HG02852 (cell line): ENCODE measurements at regions not wholly inside any gene's neighbourhood (a gene's known extent, or its start where the extent isn't known, plus 50 kb on each side); places are given as distances from the start of the nearest gene placed in this dataset.

Experiments used
- ATAC-seq: cut with Tn5 transposase; IDR thresholded peaks from one replicate; pipeline ENCODE4 v1.9.1; 2021; ENCODE audit warnings: mild to moderate bottlenecking, moderate library complexity; ENCODE audit not compliant: unreplicated experiment

DNA sequence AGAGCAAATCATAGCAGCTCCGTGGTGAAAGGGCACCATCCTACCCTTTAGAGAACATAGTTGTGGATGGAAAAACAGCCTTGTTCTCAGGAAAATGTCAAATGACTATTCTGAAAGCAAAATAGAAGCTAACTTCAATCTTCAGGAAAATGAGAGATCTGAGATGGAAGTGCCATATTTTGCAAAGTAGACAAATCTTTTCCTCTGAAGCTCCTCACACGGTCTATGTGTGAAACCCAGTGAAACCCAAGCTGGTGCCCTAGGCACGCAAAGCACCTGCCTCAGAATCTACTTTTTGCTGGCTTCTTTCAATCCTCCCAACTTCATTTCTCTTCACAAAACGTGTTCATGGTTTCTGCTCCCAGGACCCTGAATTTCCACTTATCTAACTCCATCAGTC, 325.2 kb upstream of the CDH4 start:
- ATAC-seq, result no peak

DNA sequence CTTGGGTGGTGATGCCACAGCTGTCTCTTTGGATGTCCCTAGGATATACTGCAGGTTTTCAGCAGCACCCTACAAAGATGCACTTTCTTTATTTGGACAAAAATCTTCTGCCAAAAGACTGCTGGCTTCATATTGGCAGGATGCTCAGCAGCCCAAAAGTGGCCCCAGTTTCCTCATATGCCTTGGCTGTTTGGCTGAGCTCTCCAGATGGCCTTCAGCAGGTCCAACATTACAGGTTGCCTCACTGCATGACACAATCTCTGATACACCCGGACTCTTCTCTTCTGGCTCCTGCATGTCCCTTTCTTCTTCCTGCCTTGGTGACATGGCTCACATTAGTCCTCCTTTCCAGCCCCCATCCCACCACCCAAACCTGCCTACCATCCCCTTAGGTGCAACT, 323.7 kb upstream of the CDH4 start:
- no peak for ATAC-seq

DNA sequence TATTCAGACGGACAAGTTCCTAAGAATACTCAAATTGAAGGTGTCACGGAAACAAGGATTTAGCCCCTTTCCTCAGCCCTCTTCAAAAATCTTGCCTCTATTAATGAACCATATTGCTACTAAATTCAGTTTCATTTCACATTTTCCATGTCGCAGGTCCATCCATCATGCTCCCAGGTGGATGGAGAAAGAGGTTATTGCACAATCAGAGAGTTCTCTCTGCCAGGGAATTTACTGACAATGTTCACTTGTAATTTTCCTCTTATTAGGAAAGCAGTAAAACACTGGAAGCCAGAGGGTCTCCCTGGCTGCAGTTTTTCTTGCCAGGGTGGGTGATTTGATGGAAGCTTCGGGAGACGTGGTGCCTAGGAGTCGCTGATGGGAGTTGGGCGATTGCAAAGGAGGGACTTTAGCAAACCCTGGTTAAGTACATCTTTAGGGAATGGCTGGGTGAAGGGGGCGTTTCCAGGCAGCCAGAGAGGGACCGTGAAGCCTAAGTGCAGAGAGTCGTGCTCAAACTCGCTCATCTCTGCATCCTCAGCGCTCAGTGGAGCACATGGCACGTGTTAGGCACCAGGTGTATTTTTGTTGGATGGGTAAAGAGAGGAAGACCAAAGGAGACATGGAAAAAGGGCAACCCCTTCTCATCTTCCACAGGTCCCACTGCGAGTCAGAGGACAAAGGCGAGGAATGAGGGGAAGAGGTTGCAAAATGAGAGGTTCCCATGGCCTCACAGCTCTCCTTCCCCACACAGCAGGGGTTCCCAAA, 321.9 kb upstream of the CDH4 start:
- ATAC-seq, result no peak

DNA sequence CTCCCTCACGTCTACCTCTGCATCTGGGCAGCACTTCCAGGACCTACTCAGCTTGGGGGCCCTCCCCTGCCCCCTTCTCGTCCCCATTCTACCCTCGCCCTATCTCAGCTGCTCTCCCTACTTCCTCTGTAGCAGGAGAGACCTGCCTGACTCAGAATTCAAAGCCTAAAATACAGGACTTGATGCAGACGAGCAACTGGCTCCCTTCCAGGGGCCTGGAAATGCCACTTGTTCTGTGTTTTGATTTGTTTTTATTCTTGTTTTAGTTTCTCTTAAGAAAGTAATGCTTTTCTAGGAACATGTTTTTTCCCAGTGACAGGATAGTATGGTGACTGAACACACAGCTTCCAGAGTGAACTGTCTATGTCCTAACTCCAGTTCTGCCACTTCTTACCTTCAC, 320.4 kb upstream of the CDH4 start:
- ATAC-seq, result no peak

DNA sequence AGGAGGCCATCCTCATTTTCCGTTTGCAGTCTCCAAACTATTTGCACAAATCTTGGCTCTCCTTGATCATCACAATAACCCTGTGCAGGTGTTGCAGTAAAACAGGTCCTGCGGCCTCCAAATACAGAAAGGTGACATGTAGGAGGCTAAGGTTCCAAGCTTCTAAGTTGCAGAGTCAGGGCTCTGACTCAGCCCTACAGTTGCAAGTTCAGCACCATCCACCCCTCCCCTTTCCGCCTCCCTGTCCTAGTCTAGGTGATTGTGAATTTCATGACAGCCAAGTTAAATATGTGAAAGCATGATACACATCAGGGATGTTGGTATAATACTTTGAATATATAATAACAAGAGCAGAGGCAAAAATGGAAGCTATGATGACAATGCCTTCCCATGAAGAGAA, 317.3 kb upstream of the CDH4 start:
- ATAC-seq, result no peak

DNA sequence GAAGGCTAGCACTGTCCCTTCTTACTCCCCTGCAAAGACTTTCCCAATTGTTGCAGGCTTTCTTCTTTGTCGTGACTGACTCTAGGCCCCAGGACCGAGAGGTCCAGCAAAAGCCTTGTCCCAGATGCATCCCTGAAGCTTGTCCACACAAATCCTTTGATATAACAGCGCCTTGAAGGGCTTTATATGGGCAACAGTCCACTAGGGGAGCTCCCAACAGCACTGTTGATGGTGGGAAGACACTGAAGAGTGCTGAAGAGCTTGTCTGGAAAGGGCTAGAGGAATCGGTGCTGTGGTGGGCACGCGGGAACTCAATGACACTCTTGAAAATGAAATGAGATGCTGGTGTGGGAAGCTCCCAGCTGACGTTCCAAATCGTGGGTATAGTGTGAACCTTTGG, 316.1 kb upstream of the CDH4 start:
- no peak for ATAC-seq

DNA sequence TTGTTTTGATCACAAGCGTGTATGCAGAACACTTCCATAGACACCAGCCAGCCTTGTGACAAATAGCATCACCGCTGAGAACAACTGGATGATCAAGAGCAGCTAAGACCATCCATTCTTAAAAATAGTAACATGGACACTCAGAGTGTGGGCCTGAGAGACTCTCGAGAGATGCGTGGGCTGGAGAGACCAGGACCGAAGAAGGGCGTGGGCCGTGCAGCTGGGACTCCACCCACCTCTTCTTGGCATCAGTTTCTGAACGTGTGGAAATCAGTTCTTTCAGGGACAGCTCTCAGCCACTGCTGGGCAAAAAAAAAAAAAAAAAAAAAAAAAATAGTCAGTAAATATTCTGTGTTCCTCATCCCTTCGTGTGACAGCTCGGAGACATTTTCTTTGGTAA, 314.5 kb upstream of the CDH4 start:
- ATAC-seq, result no peak

DNA sequence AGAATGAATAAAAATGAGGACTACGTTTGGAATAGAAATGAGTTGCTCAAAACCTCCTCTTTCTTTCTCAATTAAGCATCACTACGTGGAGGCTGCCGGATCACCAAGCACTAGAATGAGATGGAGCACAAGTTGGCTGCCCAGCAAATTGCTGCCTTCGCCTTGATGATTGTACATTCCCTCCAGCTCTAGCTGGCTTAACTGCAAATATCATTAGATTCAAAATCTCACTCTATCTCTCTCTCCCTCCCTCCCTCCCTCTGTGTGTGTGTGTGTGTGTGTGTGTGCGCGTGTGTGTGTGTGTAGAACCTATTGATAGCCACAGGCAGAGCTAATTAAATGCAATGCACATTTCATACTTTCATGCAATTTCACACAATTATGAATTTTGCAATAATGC, 310.7 kb upstream of the CDH4 start:
- ATAC-seq, result no peak

DNA sequence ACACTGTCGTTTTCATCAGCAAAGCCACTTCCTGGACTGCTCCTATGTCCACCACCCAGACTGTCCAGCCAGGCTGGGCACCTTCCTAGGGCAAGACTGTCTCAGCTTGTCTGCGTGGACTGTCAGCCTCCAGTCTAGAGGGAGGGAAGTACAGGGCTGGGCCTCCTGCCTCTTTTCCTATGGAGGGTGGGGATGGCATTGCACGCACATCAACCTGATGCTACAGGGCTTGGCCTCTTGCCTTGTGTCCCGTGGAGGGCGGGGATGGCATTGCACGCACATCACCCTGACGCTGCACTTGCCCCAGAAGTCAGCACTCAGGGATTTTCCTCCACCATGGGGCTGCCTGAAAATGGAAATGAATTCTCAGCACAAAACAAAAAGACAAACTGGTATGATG, 304.2 kb upstream of the CDH4 start:
- no peak for ATAC-seq

DNA sequence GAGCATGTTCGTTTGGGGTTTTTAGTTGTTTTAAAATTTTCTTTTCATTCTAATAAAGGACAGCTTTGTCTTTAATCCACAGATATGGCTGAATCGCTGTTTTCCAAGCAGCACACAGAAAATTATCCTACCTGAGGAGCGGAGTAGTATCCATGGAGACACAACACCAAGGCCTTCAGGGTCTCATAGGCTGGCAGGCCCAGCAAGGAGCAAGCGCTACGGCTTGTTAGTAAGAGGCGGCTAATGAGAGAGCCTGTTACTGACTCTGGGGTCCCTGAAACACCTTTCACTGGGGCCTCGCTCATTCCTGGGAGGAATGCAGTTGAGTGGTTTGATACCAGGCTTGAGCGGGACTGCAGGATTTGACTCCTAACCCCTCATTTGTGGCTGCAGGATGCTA, 303.8 kb upstream of the CDH4 start:
- ATAC-seq, result no peak

DNA sequence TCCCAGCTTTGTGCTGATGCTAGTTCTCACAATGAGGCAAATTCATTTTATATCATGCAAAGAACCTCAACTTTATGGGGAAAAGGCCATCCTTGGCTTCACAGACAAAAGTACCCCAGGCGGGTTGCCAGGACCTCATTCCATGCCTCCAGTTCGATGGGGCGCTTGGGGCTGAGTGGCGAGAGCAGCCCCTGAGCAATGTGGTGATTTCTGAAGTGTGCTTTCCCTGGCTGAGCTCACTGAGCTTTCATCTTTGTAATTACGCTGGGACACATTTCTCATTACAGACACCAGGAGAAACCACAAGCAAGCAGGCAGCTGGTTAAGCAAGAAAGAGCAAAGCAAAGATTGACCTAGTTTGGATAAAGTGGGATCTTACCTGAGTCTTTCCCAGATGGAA, 301.5 kb upstream of the CDH4 start:
- ATAC-seq, result no peak

DNA sequence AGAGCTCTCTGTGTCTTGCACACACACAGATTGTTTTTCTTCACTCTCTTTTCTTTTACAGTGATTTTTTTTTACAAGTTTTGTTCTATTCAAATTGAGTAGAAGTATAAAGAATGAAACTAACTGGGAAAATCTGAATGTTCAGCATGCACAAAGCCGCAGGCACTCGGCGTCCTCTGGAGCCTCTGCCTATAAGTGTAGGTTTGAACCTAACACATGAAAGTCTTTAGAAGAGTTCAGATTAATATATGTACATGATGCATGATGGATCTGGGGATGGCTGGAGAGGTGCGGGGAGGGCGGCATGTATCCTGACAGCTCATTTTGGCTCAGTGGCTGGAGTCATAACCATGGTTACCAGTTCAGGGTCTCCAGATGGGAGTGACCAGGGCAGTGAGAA, 301.1 kb upstream of the CDH4 start:
- ATAC-seq, result no peak

DNA sequence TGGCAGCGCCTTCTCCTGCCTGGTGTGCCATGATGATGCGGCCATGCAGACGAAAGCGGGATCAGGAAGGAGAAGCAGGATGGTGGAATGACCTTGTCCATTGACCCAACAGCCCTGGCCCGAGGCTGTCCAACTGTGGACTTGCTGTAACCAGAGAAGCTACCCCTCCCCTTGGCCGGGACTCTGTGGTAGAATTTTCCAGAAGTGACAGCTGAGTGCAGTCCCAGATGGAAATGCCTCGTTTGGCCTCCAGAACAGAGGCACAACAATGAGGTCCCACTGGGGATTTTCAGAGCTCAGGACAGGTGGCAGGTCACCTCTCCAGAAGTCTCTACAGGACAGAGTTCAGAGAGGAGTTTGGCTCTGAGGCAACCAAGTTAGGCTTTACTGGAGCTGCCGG, 299.2 kb upstream of the CDH4 start:
- ATAC-seq, result no peak

DNA sequence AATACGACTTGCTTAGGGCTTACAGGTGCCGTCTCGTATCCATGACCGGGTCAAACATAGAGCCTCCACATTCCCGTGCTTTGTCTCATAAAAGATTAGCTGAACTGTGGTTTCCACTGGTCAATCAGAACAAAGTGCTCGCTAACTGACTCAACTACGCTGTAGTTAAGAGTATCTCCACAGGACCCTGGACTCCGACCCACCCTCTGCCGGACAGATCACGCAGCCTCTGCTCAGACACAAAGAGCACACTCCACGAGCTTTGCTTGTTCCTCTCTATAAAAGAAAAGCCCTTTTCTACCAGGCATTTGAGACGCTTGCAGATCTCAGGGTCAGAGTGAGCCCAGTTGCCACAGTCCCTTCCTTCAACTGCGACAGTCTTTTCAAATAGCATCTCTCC, 298.7 kb upstream of the CDH4 start:
- ATAC-seq, result no peak

DNA sequence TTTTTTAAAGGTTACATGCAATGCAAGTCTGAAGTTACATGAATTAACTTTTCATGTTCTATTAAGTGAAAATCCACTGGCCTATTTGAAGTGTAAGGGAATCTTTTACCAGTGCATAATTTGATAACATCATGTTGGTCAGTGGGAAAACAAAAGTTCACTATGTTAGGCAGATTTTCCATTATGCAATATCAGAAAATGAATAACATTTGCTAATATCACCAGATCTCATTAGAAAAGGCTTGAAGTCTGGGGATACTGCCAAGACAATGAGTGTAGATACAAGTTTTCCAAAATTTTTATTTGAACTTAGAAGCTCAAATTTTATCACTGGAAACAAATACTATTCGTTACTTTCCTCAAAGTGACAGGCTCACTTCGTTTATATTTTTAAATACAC, 296.4 kb upstream of the CDH4 start:
- ATAC-seq, result no peak

DNA sequence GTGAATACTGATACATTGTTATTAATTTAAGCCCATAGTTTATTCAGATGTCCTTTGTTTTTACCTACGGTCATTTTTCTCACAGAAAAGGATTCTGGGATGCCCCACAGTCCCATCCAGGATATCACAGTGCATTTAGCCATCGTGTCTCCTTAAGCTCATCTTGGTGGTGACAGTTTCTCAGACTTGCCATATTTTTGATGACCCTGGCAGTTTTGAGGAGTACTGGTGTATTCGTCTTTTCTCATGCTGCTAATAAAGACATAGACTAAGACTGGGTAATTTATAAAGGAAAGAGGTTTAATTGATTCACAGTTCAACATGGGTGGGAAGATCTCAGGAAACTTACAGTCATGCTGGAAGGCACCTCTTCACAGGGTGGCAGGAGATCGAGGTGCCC, 295.9 kb upstream of the CDH4 start:
- ATAC-seq, result no peak

DNA sequence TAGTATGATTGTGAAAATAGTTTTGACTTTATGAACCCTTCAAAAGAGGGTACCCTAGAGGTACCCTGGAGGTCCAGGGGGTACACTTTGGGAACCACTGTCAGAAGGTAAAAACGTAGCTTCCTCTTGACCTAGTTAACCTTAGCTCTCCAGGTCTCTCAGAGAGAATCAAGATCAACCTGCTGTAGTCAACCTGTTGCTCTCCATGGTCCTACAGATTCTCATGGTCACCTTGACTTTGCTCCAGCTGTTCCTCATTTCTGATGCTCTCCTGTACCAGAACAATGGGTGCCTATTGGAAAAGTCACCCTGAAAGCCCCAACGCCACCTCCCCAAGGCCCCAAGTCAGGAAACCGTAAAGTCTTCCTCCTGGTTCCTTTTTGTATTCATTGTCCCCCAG, 294.4 kb upstream of the CDH4 start:
- ATAC-seq, result no peak

DNA sequence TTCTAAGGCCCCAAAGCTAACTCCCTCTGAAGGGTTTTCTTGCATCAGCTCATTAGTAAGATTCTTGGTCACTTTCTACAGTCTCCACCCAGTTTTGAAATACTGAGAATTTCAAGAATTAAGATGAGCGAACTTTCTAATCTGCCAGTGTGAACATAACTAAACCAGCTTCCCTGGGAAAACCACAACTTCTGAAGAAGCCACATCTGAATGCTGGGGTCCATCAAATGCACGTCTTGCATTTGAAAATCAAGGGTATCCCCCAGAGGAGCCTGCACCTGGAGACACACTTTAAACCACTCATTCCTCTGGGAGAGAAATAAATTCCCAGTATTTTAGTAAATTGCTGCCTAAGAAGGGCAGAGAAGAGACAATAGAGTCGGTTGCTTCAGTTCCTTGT, 292.1 kb upstream of the CDH4 start:
- no peak for ATAC-seq

DNA sequence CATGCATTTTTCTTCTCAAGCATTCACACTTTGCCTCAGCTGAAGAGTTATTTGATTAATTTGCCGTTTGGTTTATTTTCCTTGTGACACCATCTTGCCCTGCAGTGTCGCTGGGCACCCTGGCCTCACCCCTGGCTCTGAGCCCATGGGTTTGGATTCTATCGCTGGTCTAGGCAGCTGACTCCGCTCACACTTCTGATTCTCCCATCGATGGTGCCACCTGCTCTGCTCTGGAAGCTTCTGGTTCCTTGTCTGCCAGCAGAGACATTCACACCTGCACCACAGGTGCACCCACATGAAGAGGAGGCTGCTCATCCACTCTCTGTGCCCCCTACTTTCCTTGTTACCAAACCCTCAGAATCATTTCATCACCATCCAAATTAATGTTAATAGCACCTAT, 291.6 kb upstream of the CDH4 start:
- ATAC-seq, result no peak

DNA sequence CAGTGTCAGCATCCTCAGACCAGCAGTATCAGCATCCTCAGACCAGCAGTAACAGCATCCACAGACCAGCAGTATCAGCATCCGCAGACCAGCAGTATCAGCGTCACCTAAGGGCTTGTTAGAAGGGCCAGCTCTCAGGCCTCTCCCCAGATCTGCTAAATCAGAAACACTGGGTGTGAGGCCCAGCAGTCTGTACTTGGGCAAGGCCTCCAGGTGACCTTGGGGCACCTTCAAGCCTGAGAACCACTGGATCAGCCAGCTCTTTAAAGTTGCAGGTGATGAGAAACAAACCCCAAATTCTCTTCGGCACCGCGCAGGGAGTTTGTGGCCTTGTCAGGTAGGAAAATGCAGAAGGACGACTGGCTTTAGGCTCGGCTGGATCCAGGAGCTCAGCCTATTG, 290.5 kb upstream of the CDH4 start:
- no peak for ATAC-seq

DNA sequence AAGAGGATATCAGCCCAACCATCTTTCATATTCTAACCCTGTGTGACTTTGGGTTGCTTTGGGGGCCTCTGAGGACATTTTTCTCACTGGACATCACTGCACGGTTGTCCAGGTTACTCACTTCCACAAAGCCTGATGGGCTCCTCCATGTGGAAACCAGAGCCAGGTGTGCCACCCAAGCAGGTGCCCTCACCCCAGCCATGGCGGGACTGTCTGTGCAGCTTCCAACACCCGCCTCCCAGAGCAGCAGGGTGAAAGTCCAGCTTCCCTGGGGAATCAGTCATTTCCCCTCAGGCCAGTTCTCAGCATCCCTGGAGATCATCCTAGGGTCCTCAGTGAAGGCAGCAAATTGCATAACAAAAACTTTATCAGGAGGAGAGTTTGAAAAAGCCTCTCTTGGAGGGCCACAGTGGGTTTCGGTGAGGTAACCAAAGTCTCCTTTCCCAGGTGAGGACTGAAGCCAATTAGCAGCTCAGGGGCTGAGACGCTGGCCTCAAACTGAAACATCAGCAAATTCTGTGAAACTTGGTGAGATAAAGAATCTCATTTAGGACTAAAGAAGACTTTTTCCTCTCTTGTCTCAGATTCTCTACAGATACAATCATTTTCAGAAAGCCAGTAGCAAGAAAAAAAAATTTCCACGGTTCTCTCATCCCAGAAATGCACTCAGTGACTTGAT, 289.6 kb upstream of the CDH4 start:
- ATAC-seq, result no peak

DNA sequence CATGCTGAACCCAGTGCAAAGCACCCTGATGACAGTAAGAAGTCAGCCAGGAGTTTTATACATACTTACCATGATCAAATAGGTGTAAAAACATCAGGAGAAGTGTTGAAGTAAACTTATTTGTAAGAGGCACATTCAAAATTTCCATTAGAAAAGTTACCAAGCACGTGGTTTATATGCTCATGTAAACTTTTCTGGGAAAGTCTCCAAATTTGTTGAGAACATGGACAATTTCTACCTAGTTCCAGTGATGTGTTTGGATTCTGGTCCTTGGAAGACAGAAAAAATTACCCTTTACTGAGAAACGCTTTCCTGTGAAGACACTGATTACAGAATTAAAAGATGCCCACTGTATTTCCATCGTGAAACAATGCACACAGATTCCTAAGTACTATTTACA, 288.9 kb upstream of the CDH4 start:
- ATAC-seq, result no peak

DNA sequence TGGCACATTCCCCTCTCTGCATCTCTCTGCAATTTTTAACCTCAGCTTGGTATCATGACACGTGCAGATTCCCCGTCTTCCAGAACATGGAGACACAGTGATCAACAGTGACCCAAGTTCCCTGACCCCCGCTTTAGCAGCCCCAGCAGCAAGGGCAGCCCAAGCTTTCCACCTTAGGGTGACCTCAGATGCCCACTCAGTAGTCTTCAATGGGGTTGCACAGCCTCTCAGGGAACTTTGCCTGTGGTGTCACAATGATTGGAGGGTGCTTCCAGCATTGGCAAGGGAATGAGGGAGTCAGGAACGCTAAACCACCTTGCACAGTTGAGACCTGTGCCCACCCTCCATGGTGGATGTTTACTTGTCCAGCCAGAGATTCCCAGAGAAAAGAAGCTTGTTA, 287.1 kb upstream of the CDH4 start:
- ATAC-seq, result no peak
